HepG2 (cell line): ENCODE measurements at regions not wholly inside any gene's neighbourhood (a gene's known extent, or its start where the extent isn't known, plus 50 kb on each side); places are given as distances from the start of the nearest gene placed in this dataset.

ENCODE experiments used
- ATAC-seq: fragments of 200-7000 bp; cut with Tn5 transposase; 3 replicates; pipeline ENCODE4 v1.9.1; 2020; ENCODE audit warnings: mild to moderate bottlenecking, moderate library complexity
- BruUV-seq: library from RNA; stranded (reverse); fragments of 400-500 nt; replicated peaks from 2 replicates; lab custom pipeline; 2021; lab: Mats Ljungman, UMichigan
- CTCF ChIA-PET: fragments of 300-600 bp; formaldehyde crosslinking; extraction: SDS; loops from one replicate; lab custom pipeline; 2021; ENCODE audit warnings: low total read pairs, inconsistent platforms, low intra/inter-chr PET ratio; lab: Yijun Ruan, JAX
- POLR2A ChIA-PET: fragments of 350-600 bp; sonication (Branson Sonifier 250); formaldehyde crosslinking; loops from one replicate; lab custom pipeline; 2020; ENCODE audit warnings: antibody characterized with exemption, inconsistent platforms; lab: Yijun Ruan, JAX
- DNase-seq: peaks from one replicate; pipeline ENCODE4 v3.0.0-alpha.2; 2015; ENCODE audit warnings: low spot score
- FAIRE-seq: peaks from 3 replicates; lab custom pipeline; 2011; peaks lifted over from hg19 to GRCh38; lab: Jason Lieb, UNC
- H2AFZ ChIP-seq: one replicate; pipeline ENCODE4 v1.6.1; 2011; ENCODE audit warnings: low read length, inconsistent platforms
- H3K27ac ChIP-seq: fragments of 300-600 bp; 3 replicates; pipeline ENCODE4 v1.8.0; 2011; ENCODE audit warnings: mixed run types, mild to moderate bottlenecking, mixed read lengths, low read length, inconsistent platforms; ENCODE audit not compliant: insufficient read depth; ENCODE audit errors: extremely low read length
- H3K27me3 ChIP-seq, 2 experiments: fragments of 200-600 bp in 1 of 2; 2 replicates in 1 of 2; 3 replicates in 1 of 2; pipeline versions ENCODE4 v1.6.0 to v1.8.0; 2011; ENCODE audit warnings: low read length in 2 of 2, mild to moderate bottlenecking in 2 of 2, moderate library complexity in 2 of 2, inconsistent platforms in 1 of 2; ENCODE audit not compliant: insufficient read depth in 2 of 2, control insufficient read depth in 1 of 2
- H3K36me3 ChIP-seq, 2 experiments: fragments of 200-600 bp in 1 of 2; replicated peaks in 1 of 2; 2 replicates in 1 of 2; 3 replicates in 1 of 2; pipeline versions ENCODE4 v1.5.1 to v1.8.0; 2011; ENCODE audit warnings: low read length in 2 of 2, inconsistent platforms in 1 of 2; ENCODE audit not compliant: insufficient read depth in 2 of 2, control insufficient read depth in 1 of 2
- H3K4me1 ChIP-seq: 2 replicates; pipeline ENCODE4 v1.5.1; 2012; ENCODE audit warnings: low read length, inconsistent platforms; ENCODE audit not compliant: insufficient read depth
- H3K4me2 ChIP-seq: 2 replicates; pipeline ENCODE4 v1.6.0; 2011; ENCODE audit warnings: low read depth, low read length, inconsistent platforms
- H3K4me3 ChIP-seq, 3 experiments: fragments of 200-600 bp in 1 of 3; sonication (generic), shearing (Covaris generic) in 1 of 3; replicated peaks in 1 of 3; 2 replicates each; pipeline ENCODE4 v1.5.1; 2011 to 2016; ENCODE audit warnings: low read length in 3 of 3, inconsistent platforms in 2 of 3, low read depth in 2 of 3, mild to moderate bottlenecking in 2 of 3, control low read depth in 1 of 3, mixed read lengths in 1 of 3; ENCODE audit not compliant: insufficient read depth in 1 of 3
- H3K79me2 ChIP-seq: one replicate; pipeline ENCODE4 v1.6.1; 2011; ENCODE audit warnings: low read length, inconsistent platforms; ENCODE audit not compliant: insufficient read depth
- H3K9ac ChIP-seq: 2 replicates; pipeline ENCODE4 v1.6.0; 2011; ENCODE audit warnings: mild to moderate bottlenecking, low read depth, low read length, inconsistent platforms; ENCODE audit not compliant: insufficient read depth
- H3K9me3 ChIP-seq: 2 replicates; pipeline ENCODE4 v1.5.1; 2012; ENCODE audit warnings: mild to moderate bottlenecking, low read length
- H4K20me1 ChIP-seq: 2 replicates; pipeline ENCODE4 v1.6.0; 2011; ENCODE audit warnings: inconsistent platforms, mild to moderate bottlenecking, low read length, moderate library complexity; ENCODE audit not compliant: insufficient read depth
- BRD4 ChIP-seq: sonication (generic); formaldehyde crosslinking; IDR thresholded peaks from 2 replicates; pipeline ENCODE4 v1.4.0; 2020; ENCODE audit warnings: missing genetic modification reagents
- HMG20B ChIP-seq: conservative IDR thresholded peaks from 2 replicates; pipeline ENCODE4 v1.6.1; 2016; ENCODE audit warnings: missing genetic modification reagents, missing compliant biosample characterization
- MTF2 ChIP-seq: sonication (generic); formaldehyde crosslinking; IDR thresholded peaks from 2 replicates; pipeline ENCODE4 v1.5.0; 2020; ENCODE audit warnings: missing genetic modification reagents, borderline replicate concordance
- NR2C2 ChIP-seq: sonication (generic); formaldehyde crosslinking; IDR thresholded peaks from 2 replicates; pipeline ENCODE4 v1.4.0; 2020; ENCODE audit warnings: missing genetic modification reagents, mild to moderate bottlenecking, moderate library complexity, borderline replicate concordance
- SAP130 ChIP-seq: IDR thresholded peaks from 2 replicates; pipeline ENCODE4 v1.6.1; 2016; ENCODE audit warnings: low read depth
- ZNF180 ChIP-seq: sonication (generic); formaldehyde crosslinking; IDR thresholded peaks from 2 replicates; pipeline ENCODE4 v1.4.0; 2020; ENCODE audit warnings: low read depth, missing genetic modification reagents, borderline replicate concordance
- ZNF7 ChIP-seq: IDR thresholded peaks from 2 replicates; pipeline ENCODE4 v1.6.1; 2016; ENCODE audit warnings: missing biosample characterization, missing genetic modification reagents
- ZNF766 ChIP-seq: sonication (generic); formaldehyde crosslinking; IDR thresholded peaks from 2 replicates; pipeline ENCODE4 v1.5.0; 2020; ENCODE audit warnings: missing genetic modification reagents, borderline replicate concordance
- ZNF775 ChIP-seq: sonication (generic); formaldehyde crosslinking; IDR thresholded peaks from 2 replicates; pipeline ENCODE4 v1.4.0; 2020; ENCODE audit warnings: missing genetic modification reagents, mild to moderate bottlenecking, moderate library complexity, borderline replicate concordance
- WGBS: methylation state at CpG from one replicate; pipeline ENCODE4 v1.1.6; 2017; ENCODE audit warnings: low lambda C conversion rate; 5-methylcytosine and 5-hydroxymethylcytosine counted together
- in situ Hi-C: cut with HindIII; loops from 2 replicates; pipeline ENCODE4 v1.10.0; 2017; ENCODE audit warnings: low pct_unique_long_range_greater_than_20kb; ENCODE audit not compliant: extremely low pct_ligation_motif_present
- intact Hi-C: fragments of 100-400 bp; cut with micrococcal nuclease; formaldehyde crosslinking; loops from one replicate; pipeline ENCODE4 v1.10.0; 2022; ENCODE audit not compliant: unreplicated experiment
- TF ChIP-seq, protein P1 (sequence below): IDR thresholded peaks from 2 replicates; pipeline ENCODE4 v1.6.1; 2012; ENCODE audit warnings: low read depth, low read length, improper control_type of control experiment

DNA sequence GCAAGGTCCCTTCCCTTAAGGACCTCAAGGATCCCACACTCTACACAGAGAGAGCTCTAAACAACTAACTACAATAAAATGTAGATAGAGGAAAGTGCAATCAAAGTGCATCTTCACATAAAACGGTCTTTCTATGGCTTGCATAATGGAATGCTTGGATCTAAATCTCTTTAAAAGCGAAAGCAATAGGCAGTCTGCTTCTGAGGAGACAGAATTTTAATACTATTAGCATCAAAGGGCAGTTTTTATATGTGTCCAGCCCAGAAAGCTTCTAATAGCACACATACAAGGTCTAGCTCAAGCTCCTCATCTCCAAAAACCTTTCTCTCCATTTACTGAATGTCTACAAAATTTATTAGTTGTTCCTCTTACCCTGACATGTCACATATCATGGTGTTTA lies 101.5 kb upstream of the C1GALT1 start (continued):
- TF ChIP-seq ZNF766: no peak

- Histone ChIP-seq H3K4me3 (no peak overlapping the region), H3K9me3 (no peaks in the 10 kb centered on the region), H3K9ac (no peak overlapping the region), H3K27me3 (no peaks in the 10 kb centered on the region), H4K20me1 (no peaks in the 10 kb centered on the region), H2AFZ (no peak overlapping the region), H3K4me1 (no peaks in the 10 kb centered on the region), H3K4me2 (no peak overlapping the region), H3K79me2 (no peaks in the 10 kb centered on the region), H3K36me3 (no peaks in the 10 kb centered on the region), H3K27ac (no peak overlapping the region)
- BruUV-seq: no TSS peak
- intact Hi-C loops: loop anchor here (10.0 kb wide), 1 partner anchor 126 kb away; no protein-coding TSS in a partner anchor
- CTCF ChIA-PET: no interaction called here
- ATAC-seq: no peak
- DNase-seq: no peak
- 0% methylated on average over 1 of the region's 1 CpG for WGBS
- TF ChIP-seq ZNF775 (CRISPR knock-in tag) (no peak), ZNF7 (CRISPR knock-in tag) (no peak), SAP130 (CRISPR knock-in tag) (no peak), ZNF180 (CRISPR knock-in tag) (no peak), BRD4 (CRISPR knock-in tag) (no peak), HMG20B (CRISPR knock-in tag) (no peak), NR2C2 (CRISPR knock-in tag) (no peak), MTF2 (CRISPR knock-in tag) (no peak)
- TF ChIP-seq, protein P1, sequence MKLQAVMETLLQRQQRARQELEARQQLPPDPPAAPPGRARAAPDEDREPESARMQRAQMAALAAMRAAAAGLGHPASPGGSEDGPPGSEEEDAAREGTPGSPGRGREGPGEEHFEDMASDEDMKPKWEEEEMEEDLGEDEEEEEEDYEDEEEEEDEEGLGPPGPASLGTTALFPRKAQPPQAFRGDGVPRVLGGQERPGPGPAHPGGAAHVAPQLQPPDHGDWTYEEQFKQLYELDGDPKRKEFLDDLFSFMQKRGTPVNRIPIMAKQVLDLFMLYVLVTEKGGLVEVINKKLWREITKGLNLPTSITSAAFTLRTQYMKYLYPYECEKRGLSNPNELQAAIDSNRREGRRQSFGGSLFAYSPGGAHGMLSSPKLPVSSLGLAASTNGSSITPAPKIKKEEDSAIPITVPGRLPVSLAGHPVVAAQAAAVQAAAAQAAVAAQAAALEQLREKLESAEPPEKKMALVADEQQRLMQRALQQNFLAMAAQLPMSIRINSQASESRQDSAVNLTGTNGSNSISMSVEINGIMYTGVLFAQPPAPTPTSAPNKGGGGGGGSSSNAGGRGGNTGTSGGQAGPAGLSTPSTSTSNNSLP: no peak
- in situ Hi-C loops: no loop called here
- FAIRE-seq: no peak
- POLR2A ChIA-PET: no interaction called here
These were observed 91.9 kb upstream of the C1GALT1 start for GRCh38 chr7:7090460-7090859.
